Body of pancreas (tissue), 4 donors: ENCODE measurements at regions not wholly inside any gene's neighbourhood (a gene's known extent, or its start where the extent isn't known, plus 50 kb on each side); places are given as distances from the start of the nearest gene placed in this dataset.

Source experiments
- POLR2A ChIP-seq, 3 donors: fragments of 450-650 bp; IDR thresholded peaks; one replicate each; pipeline ENCODE4 v1.6.1; 2016; ENCODE audit warnings: antibody characterized with exemption in 3 of 3, mild to moderate bottlenecking in 2 of 3
- TF ChIP-seq, protein P1 (sequence below), 7 experiments: fragments of 450-650 bp in 4 of 7; fragments of 200-600 bp in 3 of 7; sonication (generic) in 3 of 7; IDR thresholded peaks; one replicate each; pipeline ENCODE4 v1.5.1; 2016 to 2019; ENCODE audit warnings: antibody characterized with exemption in 7 of 7

DNA sequence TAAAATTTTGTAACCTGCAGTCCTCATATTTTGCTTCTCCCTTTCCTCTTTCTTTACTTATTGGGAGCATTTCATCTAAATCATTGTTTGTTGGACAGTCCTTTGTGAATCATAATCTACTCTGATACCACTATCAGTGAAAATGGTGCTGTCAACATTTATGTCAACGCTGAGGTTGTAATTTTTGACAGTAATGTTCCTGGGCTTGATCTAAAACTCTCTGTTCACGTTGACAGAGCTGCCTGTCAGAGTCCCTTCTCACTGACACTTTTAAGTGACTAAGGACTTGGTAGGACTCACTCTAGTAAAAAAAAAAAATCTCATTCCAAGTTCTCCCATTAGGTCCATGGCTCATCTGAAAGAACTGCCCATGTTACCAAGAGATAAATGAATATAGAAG lies 1640.8 kb upstream of the PIK3C3 start:
- no peak for TF ChIP-seq POLR2A (IDR thresholded peaks at IDR 0.05)
- TF ChIP-seq, protein P1, sequence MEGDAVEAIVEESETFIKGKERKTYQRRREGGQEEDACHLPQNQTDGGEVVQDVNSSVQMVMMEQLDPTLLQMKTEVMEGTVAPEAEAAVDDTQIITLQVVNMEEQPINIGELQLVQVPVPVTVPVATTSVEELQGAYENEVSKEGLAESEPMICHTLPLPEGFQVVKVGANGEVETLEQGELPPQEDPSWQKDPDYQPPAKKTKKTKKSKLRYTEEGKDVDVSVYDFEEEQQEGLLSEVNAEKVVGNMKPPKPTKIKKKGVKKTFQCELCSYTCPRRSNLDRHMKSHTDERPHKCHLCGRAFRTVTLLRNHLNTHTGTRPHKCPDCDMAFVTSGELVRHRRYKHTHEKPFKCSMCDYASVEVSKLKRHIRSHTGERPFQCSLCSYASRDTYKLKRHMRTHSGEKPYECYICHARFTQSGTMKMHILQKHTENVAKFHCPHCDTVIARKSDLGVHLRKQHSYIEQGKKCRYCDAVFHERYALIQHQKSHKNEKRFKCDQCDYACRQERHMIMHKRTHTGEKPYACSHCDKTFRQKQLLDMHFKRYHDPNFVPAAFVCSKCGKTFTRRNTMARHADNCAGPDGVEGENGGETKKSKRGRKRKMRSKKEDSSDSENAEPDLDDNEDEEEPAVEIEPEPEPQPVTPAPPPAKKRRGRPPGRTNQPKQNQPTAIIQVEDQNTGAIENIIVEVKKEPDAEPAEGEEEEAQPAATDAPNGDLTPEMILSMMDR (IDR thresholded peaks at IDR 0.05): no peak
